Stimulated activated CD4-positive, alpha-beta T cell treated with anti-CD3 and anti-CD28 coated beads, TNF-alpha, amount 100 ng/mL, for 1 hour (primary cell): ENCODE measurements at regions not wholly inside any gene's neighbourhood (a gene's known extent, or its start where the extent isn't known, plus 50 kb on each side); places are given as distances from the start of the nearest gene placed in this dataset.

ENCODE experiments used
- DNase-seq, 3 donors: peaks; one replicate each; pipeline ENCODE4 v3.0.0-alpha.2; 2020; ENCODE audit warnings: low read depth in 3 of 3, low spot score in 1 of 3

DNA sequence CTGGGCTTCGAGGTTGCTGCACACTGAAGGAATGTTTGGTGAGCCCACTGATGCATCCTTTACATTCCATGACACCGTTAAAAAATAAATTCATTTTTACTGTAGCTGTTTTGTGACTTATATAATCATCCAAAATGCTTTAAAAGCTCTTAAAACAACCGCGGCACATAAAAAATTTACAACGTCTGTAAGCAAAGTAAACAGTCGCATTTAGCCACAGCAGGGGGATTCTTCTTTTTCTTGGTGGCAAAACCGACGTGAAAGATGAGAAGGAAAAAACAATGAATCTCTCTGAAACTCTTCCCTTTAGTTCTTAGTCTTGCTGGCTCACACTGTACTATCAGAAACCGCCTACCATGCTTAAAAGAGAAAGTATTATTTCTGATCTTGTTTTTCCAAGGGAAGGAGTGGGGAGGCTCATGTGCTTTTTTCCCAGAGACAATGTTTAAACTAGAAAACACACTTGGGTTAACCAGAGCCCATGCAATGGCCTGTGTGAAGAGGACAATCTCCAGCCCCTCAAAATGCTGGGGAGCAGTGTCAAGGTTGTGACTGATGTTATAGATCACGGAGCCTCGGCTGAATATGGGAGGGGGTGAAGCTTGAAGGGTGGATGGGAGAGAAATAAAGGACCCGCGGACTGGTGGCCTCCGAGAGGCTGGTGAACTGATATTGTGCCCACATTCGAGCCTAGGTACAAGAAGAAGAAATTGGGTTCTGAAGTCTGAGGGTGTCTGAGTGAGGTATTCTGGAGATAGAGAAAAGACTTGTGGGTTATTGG lies 91.1 kb downstream of the IRF8 start:
- no peak for DNase-seq

DNA sequence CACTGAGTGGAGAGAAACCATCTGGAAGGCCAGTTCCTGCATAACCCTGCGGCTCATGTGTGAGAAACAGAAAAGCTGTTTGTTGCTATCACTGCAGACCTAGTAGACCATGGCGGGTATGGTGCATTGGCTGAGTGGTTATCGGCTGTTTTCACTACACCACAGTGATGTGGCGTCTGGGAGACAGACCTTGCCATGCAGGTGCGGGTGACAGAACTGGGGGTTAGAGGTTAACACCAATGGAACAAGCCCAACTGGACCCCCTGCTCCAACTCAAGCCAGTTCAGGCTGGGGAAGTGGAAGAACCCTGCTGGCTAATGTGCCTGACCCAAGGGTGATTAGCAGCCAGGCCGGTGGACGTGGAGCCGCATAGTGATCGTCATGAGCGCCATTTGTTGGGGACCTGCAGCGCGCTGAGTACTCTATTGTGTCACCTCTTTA lies 91.9 kb downstream of the IRF8 start:
- DNase-seq = no peak

DNA sequence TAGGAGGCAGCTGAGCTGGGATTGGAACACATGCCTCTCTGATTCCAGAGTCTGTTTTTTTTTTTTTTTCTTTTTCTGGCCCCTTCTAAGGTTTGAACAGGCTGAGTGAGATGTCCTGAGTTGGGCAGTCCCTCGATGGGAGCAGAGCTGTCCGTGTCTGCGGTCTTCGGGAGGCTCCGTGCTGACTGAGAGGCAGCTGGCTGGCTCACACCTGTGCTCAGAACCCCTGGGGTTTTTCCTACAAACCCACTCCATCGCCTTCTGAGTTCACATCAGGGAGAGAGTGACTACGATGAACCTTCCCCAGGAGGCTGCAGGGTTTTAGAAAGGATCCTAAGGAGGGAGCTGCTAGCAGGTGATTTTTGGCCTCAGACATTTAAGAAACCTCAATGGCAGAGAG lies 92.5 kb downstream of the IRF8 start:
- DNase-seq = no peak

DNA sequence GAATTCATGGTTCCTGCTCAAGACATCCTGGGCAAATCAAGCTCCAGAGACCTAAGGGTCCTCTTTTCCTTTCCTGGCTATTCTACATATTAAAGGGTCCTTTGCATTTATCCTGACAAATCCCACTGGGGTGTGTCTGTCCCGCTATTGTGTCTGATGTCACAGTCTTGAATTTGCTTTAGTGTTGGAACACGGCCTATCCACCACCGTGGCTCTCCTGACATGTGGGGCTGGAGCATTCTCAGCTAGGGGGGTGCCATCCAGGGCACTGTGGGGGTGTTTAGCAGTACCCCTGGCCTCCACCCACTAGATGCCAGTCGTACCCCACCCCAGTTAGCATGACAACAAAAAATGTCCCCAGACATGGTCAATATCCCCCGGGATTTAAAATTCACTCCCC lies 92.9 kb downstream of the IRF8 start:
- DNase-seq = no peak

DNA sequence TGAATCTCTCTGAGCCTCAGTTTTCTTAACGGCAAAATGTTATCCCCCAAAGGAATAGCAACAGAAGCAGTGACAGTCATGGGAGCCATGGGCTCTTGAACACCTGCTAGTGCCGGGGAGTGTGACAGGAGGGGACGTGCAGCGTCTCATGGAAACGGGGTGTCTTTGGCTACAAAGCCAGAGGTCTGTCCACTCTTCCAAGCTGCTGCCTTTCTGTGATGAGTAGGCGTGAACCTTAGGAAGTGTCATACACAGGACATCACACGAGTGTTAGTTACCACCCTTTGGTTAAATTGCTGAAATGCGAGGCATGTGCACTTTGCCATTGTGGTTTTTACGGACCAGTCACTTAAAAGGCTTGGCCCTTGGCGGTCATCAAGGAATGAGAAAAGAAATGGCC lies 93.4 kb downstream of the IRF8 start:
- DNase-seq = no peak

DNA sequence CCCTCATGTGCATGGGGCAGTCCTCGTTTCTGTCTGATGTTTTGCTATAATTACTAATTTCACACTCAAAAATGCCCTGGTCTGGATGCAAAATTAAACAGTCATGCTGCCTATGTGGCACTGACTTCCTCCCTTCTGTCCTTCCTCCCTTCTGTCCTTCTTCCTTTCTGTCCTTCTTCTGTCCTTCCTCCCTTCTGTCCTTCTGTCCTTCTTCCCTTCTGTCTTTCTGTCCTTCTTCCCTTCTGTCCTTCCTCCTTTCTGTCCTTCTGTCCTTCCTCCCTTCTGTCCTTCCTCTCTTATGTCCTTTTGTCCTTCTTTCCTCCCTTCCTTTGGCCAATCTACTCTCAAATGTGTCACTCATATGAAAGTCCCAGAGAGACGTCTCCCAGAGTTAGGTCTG lies 93.8 kb downstream of the IRF8 start:
- no peak for DNase-seq

DNA sequence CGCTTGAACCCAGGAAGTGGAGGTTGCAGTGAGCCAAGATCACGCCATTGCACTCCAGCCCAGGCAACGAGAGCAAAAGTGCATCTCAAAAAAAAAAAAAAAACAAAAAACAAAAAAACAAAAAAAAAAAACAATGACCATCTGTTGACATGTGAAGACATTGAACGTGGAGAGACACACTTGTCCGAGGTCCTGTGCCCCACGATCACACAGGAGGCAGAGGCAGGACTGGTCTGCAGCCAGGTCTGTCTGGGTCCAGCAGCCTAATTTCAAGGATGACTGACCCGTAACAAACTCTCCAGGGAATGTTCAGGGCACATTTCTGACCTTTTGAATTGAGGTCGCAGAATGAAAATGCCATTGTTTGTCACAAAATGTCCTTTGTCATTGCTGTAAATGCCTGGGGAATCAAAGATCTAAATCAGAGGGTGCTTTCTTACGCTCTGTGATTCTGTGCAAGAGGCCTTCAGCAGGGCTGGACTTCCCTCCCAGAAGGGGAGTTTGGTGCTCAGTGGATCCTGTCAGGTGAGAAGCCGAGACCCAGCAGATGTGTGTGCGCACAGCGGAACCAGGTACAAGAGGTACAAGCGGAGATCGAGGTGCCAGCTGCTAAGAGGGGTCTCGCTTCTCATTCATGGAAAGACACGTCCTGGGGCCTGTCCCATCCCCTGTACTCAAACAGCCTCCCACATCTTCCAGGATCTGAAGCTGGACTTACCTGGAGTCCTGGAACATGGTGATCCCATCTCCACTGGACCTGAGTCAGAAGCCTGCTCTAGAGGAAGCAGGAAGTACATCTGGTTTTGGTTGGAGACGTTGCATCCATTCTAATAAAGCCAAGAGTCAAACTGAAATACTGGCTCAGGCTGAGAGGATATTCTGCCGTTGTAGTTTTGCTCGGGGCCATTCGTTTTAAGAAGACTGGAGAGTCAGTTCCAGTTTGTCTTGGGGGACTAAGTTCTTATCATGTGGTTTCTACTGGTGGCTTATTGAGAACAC lies 95.8 kb downstream of the IRF8 start:
- DNase-seq = no peak

DNA sequence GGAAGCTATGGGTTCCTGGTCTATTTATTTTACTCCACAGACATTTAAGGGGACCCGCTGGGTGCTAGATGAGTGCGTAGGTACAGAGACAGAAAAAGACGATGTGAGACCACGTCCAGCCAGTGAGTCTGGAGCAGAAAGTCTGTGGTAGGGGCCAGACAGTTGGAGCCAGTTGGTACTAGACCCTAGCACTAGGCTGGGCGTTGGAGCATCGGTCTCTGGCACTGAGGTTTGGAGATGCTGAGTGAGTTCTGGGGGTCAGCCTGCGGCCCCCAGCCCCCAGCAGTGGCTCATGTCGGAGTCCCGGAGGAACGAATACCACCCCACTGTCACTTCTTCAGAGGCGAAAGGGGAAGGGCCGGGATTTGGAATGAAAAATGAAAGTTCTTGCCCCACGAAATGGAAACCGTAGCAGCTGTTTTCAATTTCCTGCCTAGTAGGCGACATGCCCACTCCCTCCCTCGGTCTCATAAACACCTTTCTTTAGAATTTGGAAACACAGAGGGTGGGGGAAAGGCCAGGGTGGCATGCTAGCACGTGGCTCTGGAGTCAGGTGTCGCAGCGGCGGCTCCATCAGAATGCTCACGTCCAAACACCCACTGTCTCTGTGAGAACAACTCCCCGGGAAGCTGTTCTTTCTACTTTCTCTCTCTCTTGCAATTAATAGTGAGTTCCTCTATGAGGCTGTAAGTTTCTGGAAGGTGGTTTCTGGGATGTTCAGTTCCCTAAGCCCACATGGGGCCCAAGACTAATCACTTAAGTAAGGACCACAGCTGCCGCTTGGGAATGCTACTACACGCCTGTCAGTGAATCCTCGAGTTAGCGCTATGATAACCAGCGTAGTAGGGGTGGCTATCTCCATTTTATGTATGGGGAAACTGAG lies 96.8 kb downstream of the IRF8 start:
- no peak for DNase-seq

DNA sequence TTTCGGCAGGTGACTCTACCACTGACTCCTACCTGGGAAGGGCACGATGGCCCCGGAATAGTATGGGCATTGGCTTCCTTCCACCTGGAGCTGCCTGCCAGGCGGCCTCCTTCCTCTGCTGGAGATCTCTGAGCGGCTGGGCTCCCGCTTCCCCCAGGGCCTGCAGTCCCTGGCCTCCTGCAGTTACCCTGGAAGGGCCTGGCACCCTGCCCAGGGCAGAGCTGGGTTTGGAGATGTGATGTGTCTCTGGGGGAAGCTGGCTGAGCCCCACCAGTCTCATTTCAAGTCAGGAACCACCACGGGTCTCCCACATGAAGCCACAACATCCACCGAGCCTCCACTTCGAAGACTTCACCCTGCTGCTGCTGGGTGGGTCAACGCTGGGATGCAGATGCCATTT lies 97.9 kb downstream of the IRF8 start:
- DNase-seq = no peak

DNA sequence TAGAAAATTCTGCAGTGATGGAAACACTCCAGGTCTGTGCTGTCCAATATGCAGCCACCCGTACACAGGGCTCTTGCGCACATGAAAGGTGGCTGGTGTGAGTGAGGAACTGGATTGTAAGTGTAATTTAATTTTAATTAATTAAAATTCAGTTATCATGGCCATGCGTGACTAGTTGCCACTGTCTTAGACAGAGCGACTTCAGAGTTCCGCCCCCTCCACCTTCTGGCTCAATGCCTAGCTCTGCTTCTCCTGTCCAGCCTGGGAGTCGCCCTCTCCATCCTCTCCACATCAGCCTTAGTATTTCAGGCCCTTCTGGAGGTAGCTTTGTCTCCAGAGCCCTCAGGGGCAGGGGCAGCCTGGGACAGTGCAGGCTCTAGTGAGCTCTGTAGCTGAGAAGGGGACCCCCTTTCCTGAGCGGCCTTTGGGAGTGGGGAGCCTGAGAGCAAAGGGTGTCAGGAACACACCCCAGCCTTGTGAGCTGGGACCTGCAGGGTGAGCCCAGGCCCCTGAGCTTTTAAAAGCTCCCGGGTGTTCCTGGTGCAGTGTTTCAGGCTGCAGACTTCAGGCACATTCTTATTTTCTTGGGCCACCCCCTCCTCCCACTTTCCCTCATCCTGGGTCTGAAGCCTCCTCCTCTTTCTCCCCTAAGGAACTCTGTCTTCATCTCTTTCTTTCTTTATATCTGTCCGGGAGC lies 99.4 kb downstream of the IRF8 start:
- DNase-seq = no peak

DNA sequence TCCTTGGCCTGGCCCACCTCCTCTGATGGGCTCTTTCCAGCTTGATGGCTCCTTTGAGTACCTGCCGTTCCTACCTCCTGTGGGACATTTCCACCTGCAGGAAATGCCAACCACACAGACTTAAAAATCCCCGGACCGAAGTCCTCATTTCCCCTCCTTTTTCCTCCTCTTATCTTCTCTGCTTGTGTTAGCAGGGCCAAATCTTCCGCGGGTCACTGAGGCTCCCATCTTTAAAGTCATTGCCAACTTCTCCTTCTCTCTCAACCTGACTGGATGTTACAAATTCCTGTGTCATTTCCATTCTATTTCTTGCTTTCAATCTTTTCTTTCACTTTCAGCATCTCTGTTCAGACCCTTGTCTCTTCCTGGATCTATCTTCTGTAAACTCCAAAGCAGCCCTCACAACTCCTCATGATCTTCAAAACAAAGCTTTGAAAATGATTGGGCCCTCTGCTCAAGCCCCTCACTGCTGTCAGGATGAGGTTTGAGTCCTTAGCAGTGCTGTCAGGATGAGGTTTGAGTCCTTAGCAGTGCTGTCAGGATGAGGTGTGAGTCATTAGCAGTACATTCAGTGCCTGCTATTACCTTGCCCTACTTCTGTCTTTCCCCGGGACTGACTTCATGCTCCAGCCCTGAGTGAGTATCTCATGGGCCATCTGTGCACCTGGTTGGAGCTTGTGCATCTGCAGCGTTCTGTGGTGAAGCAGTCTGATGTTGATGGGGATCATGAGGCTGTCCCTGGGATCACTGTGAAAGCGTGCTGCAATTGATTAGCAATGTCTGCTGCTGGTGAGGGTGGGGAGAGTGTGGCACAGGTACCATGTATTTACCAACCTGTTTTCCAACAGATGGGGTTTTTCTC lies 100.1 kb downstream of the IRF8 start:
- no peak for DNase-seq

DNA sequence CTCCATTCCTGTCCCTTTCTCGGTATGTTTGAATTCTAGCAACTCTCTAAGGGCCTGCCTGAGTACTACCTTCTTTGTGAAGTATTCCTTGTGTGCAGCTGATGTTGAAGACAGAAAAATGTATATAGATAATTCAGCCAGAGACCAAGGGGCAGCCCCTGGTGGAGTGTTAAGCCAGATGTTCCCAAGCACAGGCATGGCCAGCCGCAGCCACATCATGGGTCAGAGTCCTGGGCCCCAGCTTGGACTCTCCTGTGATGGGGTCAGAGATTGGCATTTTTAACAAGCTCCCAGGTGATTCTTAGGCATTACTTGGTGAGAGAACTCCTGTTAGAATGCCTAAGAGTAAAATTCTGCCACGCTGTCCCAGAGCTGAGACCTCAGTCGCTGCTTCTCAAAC lies 100.8 kb downstream of the IRF8 start:
- DNase-seq = no peak

DNA sequence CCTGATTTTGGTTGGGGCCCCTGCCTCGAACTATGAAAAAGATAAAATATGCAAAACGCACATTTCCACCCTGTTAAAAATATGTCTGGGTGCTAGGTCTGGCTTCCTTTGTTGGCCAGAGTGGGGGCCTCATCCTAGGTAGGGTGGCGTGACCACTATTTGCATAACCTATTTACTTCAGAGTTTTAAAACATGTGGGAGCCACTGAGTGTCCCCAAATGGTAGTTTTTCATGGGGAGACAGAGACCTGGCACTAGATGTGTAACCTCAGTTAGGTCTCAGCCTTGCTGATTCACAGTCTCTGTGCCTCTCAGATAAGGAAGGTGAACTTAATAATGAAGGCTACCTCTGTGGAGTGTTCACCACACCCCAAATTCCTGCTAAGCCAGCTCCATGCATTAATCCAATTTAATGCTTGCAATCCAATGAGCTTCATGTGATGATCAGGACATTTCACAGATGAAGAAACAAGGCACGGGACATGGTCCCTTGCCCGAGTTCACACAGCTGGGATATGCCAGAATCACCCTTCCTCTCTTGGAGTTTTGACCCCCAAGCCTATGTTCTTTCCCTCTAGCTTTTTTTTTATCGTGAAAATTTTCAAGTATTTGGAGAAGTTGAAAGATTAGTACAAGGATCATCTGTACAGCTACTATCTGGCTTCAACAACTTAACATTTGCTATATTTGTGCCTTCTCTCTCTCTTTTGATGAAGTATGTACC lies 103.4 kb downstream of the IRF8 start:
- DNase-seq = no peak

DNA sequence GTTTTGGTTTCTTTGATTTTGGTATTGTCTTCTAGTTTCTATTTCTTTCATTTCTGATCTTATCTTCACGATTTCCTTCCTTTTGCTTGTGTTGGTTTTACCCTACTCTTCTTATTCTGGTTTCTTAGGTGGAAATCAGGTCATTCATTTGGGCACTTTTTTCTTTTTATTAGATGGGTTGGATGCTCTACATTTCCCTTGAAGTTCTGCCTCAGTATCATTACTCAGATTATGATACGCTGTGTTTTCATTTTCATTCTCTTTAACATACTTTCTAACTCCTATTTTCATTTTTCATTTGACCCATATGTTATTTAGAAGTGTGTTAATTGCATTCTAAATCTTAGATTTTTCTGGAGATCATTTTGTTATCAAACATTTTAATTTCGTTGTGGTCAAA lies 108.6 kb downstream of the IRF8 start:
- no peak for DNase-seq

DNA sequence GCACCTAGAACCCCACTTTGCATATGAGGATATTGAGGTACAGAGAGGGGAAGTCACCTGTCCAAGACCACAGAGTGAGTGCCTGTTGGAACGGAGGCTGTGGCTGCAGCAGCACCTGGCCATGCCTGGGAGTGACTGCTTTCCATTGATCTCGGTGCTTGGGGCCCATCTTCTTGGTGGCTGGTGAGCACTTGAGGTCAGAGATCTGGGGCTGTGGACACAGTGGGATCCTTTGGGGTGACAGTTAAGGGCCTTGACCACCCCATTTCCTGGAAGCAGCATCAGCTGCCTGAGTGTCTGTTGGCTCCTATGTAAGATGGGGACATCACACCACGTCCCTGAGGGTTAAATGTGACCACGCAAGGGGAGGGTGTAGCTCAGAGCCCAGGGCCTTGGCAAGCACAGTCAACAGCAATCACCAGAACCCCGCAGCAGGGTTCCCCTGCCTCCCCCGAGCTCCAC lies 111.7 kb downstream of the IRF8 start:
- DNase-seq = no peak

DNA sequence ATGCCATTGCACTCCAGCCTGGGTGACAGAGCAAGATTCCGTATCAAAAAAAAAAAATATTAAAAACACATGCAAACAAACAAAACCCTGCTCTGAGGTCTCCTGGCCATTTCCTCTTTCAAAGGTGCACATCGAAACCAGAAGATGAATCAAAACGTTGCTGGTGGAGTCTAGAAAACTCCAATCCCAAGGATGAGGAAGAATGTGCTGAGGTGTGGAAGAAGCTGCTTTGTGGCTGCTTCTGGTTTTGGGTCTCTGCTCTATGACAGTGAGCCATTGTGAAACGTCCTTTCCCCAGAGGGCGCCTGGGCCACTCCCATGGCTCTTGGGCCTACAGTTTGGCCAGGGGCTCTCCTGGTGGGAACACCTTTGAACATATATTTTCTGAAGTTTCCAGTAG lies 112.6 kb downstream of the IRF8 start:
- no peak for DNase-seq

DNA sequence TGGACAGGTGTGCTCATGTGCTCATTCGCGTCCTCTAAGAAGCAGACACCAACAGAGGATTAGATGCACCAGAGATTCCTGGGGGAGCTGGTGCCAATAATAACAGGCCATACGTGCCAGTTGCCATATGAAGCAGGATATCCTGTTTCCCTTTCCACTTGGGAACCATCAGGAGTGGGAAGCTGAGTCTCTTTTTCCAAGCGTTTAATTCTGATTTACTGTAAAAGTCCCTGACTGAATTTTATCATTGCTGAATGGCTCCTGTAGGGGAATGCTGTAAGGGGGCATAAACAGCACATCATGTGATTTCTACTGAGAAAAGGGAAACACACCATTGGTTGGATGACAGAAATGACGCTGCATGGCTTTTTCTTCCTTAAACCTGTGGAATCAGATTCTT lies 113.3 kb downstream of the IRF8 start:
- DNase-seq = no peak

DNA sequence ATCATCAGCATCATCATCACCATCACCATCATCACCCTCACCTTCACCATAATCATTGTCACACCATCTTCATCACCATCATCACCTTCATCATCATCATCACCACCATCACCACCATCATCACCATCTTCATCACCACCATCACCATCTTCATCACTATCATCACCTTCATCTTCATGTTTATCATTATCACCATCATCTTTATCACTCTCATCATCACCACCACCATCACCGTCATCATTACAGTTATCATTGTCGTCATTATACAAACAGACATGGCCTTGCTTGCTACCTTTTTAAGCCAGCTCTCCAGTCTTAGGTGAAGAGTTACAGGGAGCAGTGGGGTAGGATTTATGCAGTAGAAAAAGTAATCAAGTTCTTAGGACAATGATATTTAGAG lies 114.9 kb downstream of the IRF8 start:
- DNase-seq = no peak

DNA sequence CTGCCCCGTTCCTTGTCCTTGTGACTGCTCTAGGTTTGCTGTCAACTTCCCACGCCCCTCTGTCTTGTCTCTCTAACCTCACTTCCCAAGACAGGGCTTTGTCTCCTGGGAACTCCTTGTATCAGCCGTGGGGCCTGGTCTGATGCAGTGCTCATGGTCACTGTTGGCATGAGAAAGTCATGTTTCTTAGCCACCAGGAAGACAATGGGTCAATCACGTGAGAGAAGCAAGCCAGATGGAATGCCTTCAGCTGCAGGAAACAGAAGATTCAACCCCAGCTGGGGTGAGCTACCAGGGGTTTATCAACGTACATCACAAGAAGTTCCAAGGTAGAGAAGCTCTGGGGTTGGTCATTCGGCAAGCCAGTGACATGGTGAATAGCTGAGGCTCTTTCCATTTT lies 116.6 kb downstream of the IRF8 start:
- no peak for DNase-seq
